LoVo (cell line): ENCODE measurements at regions not wholly inside any gene's neighbourhood (a gene's known extent, or its start where the extent isn't known, plus 50 kb on each side); places are given as distances from the start of the nearest gene placed in this dataset.
A peak's percentile ranks its signal among the peaks of the same experiment; 100 is the strongest.
"Not testable (repeated sequence)": the region's sequence is repeated elsewhere in the genome, so short reads cannot be mapped to it uniquely, and the experiment has no call there.

Experiments
- DNase-seq: peaks from one replicate; pipeline ENCODE4 v3.0.0-alpha.2; 2016; ENCODE audit warnings: low spot score

DNA sequence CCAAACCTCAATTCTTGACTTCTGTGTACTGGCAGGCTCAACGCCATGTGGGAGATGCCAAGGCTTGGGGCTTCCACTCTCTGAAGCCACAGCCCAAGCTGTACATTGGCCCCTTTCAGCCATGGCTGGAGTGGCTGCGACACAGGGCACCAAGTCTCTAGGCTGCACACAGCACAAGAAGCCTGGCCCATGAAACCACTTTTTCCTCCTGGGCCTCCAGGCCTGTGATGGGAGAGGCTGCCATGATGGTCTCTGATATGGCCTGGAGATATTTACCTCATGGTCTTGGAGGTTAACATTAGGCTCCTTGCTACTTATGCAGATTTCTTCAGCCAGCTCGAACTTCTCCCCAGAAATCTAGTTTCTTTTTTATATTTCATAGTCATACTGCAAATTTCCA lies 724.1 kb downstream of the RNF144A start:
- not testable (repeated sequence) for DNase-seq

DNA sequence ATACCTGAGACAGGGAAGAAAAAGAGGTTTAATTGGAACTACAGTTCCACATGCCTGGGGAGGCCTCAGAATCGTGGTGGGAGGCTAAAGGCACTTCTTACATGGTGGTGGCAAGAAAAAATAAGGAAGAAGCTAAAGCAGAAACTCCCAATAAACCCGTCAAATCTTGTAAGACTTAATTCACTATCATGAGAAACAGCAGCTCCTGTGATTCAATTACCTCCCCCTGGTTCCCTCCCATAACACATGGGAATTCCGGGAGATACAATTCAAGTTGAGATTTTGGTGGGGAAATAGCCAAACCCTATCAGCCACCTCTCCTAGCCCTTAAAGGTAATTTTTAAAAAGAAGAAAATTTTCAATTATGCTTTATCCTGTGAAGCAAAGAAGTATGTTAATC lies 728.8 kb downstream of the RNF144A start:
- no peak for DNase-seq

GRCh38 chr2:7646661-7647060 lies 729.4 kb downstream of the RNF144A start:
- no peak for DNase-seq

- DNase-seq: no peak
These were observed 731.1 kb downstream of the RNF144A start for GRCh38 chr2:7648221-7648795.

GRCh38 chr2:7649461-7650228 lies 732.4 kb downstream of the RNF144A start:
- DNase-seq: no peak

DNA sequence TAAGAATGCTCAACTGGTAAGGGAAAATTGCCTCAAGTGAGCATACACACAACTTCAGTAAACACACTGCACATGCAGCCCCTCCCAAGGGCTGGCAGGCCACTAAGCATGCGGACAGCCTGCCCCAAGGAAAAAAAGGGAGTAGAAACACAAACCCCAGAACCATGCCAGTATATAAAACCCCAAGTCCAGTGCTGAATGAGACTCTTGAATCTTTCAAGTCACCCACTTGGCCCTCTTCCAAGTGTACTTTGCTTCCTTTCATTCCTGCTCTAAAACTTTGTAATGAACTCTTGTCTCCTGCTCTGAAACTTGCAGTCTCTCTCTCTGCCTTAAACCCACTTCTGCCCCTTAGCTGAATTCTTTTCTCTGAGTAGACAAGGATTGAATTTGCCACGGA lies 736.4 kb downstream of the RNF144A start:
- DNase-seq: no peak

DNA sequence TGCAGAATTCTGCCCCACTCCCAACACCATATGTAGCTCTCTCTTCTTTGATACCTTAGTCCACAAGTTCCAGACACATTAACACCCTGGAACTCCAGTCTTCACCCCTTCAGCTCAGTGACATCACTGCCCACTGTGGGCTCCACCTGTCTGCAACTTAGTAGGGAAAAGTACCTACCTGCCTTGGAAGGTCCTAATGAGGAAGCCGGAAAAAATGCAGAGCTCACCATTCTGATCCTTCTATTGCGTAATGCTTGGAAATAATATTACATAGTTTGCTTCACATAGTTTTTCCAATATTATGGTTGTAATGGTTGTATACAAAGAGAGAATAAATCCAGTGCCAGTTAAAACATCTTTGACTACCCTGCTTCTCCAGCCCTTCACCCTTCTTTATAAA lies 738.4 kb downstream of the RNF144A start:
- DNase-seq: no peak

- DNase-seq: not testable (repeated sequence)
These were observed 740.3 kb downstream of the RNF144A start for GRCh38 chr2:7657526-7657925.

DNA sequence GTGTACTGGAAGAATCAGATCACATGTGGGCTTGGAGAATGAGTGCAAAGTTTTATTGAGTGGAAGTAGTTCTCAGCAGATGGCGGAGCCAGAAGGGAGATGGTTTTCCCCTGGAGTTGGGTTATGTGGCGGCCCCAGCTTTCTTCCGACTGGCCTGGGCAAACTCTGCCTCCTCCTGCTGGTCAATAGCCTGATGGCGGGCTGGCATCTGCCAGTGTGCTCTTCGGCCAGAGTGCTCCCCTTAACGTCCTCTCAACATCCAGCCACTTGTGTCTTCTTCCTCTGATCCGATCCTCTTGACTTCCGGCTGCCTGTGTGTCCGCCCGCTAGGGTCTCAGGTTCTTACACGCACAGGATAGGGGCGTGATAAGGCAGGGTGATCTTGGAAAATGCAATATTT lies 741.3 kb downstream of the RNF144A start:
- DNase-seq: no peak

DNA sequence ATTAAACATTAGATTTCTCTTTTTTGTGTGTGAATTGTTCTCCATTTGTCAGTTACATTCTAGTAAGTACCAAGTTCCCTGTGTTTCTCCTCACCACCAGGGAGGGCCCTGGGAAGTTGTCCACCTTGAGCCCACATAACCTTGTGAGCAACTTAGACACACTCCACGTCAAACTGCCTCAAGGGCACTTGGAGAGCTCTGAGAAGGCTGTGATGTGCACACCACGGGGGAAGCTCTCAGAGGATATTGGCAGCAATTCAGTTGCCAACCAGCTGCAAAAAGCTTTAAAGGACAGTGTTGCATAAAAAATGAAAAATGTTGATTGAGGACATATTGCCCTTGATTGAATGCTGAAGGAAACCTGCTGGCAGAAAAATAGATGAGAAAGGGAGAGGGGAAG lies 743.6 kb downstream of the RNF144A start:
- DNase-seq: no peak

GRCh38 chr2:7661502-7661901 lies 744.3 kb downstream of the RNF144A start:
- no peak for DNase-seq

- no peak for DNase-seq
These were observed 748.7 kb downstream of the RNF144A start for GRCh38 chr2:7665880-7666279.

DNA sequence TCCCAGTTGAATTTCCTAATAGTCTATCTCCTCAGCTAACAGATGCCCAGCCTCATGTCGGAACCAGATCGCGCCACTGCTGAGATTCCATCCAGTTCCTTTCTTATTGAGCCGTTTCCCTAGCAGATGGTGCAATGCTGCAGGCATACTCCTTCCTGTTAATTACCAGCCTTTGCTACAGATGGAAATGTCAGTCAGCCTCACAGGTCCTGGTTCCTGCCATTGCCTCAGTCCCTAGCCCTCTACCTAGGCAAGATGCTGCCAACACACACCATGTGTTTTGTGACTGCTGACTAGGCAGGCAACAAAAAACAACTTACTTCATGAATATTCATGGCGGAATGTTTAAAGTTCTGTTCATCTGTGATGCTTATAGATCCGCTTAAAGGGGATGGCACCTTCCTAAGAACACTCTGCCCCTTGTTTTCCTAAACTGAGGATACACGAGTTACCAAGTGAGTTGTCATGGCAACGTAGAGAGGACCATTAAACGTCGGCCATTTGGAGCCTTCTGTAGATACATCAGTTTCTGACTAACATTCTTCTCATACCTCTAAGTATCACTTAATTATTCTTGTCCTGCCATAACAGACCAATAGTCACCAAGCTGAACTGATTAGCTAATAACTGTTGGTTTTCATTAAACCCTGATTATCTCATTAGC lies 749.5 kb downstream of the RNF144A start:
- no peak for DNase-seq

GRCh38 chr2:7667260-7667757 lies 750.1 kb downstream of the RNF144A start:
- DNase-seq: no peak

- no peak for DNase-seq
These were observed 753.9 kb downstream of the RNF144A start for GRCh38 chr2:7670905-7671641.

DNA sequence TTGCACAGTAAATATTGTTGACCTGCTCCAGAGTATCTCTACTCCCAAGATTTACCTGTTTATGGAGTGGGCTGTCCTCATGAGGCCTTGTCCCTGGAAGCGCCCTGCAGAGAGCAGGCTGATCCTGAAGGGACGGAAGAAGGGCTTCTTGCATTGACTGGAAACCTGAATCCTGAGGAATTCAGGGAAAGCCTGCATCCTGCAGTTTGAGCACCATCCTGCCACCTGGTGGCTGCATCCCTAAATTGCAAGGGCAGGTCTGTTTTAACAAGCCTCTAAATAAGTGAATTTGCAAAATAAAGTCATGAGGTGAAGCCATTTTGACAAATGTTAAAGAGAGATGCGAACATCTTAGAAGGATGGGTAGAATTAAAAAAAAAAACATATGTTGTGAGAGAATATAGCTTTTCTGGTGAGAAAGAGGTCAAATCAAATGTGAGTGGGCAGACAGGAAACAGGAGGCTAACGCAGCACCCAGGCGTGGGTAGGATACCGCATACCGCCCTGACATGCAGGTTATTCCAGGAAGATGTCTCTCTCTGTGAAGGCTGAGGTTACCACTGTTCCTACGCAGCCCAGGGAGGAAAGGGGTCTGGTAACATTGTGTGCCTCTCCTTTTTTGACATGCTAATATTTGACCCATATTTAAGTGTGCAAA lies 754.9 kb downstream of the RNF144A start:
- DNase-seq: peak; percentile 16

GRCh38 chr2:7672685-7673071 lies 755.5 kb downstream of the RNF144A start:
- DNase-seq: no peak

GRCh38 chr2:7673101-7673500 lies 755.9 kb downstream of the RNF144A start:
- no peak for DNase-seq

DNA sequence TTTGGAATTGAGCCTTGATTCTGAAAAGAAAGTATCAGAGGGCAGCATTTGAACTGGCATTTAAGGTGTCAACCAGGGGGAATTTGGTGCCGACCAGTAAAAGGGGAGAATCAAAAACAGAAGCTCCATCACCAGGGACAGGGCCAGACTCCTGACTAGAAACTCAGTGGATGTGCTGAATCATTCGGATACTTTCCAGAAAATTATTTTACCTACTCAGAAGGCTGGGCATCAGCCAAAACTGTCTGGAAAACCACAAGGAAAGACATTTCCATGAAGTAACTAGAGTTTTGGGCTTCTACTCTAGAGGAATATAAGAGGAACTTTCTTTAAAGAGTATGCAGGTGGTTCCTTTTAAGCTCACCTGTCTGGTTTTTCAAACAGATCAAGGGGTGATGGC lies 756.6 kb downstream of the RNF144A start:
- DNase-seq: no peak

GRCh38 chr2:7674606-7675005 lies 757.4 kb downstream of the RNF144A start:
- DNase-seq: no peak

DNA sequence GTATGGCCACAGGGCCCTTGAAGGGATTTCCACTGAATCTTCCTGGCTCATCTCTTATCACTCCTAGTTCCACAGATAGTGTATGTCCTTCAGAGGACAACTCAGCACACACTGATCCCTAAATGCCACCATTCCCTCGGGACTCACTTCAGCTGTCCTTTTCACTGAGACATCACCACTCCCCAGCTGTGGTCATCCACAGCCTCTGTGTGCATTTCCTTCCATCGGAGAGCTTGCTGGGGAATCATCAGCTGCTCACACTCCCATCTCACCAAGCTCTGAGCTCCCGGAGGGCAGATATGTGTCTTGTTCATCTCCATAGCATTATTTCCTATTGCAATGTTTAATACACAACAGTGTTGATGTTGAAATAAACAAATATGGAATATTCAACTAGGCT lies 759.5 kb downstream of the RNF144A start:
- DNase-seq: no peak

DNA sequence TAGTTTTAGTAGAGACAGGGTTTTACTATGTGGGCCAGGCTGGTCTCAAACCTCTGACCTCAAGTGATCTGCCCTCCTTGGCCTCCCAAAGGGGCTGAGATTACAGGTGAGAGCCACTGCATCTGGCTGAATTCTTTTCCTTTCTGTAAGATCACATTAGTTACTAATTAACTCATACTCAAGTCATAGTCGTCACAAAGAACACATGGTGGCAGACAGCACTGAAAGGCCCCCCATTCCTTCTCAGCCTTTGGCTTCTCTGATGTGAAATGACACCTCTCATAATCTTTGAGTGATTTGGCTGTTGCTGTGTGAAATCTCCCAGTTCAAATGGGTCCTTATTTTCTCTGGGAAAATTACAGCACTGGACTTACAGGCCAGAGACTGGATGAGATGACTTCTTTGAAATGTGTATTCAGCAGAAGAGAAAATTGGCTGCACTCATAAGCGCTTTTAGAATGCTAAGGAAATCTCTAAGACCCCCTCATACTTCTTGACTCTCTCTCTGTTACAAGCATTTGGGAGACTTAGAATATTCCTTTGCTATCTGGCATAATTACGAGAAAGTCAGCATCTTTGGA lies 764.8 kb downstream of the RNF144A start:
- no peak for DNase-seq
